ENCODE measurements at regions not wholly inside any gene's neighbourhood (a gene's known extent, or its start where the extent isn't known, plus 50 kb on each side); places are given as distances from the start of the nearest gene placed in this dataset.

GRCh38 chr1:228887101-228887500 is 151.8 kb downstream of the RHOU start:
- TF ChIP-seq CTCF (IDR thresholded peaks at IDR 0.05; ENCODE audit: low read depth, low read length, missing input control) (no peak), YY1 (IDR thresholded peaks at IDR 0.05) (no peak), TAF1 (conservative IDR thresholded peaks at IDR 0.05) (no peak), RAD21 (IDR thresholded peaks at IDR 0.05) (no peak), JUND (IDR thresholded peaks at IDR 0.05) (no peak), GABPA (IDR thresholded peaks at IDR 0.05 in 1 of 2, conservative IDR thresholded peaks at IDR 0.05 in 1 of 2) (no peak), HNF4G (IDR thresholded peaks at IDR 0.05) (no peak), ATF3 (IDR thresholded peaks at IDR 0.05) (no peak), MAX (IDR thresholded peaks at IDR 0.05) (no peak), ZBTB33 (IDR thresholded peaks at IDR 0.05) (no peak), EGR1 (IDR thresholded peaks at IDR 0.05; ENCODE audit: low read depth in 2 of 2) (no peak), REST (IDR thresholded peaks at IDR 0.05) (no peak), FOXA2 (IDR thresholded peaks at IDR 0.05) (no peak)

Measured in liver (tissue), 3 donors.